NCI-H226 (cell line): ENCODE measurements at regions not wholly inside any gene's neighbourhood (a gene's known extent, or its start where the extent isn't known, plus 50 kb on each side); places are given as distances from the start of the nearest gene placed in this dataset.
"Not testable (repeated sequence)": the region's sequence is repeated elsewhere in the genome, so short reads cannot be mapped to it uniquely, and the experiment has no call there.

ENCODE experiments used
- DNase-seq: peaks from one replicate; pipeline ENCODE4 v3.0.0-alpha.2; 2015

GRCh38 chr5:30581198-30581935, 612.1 kb upstream of the CDH6 start:
- no peak for DNase-seq

GRCh38 chr5:30574761-30575160, 618.7 kb upstream of the CDH6 start:
- peak; percentile 41 for DNase-seq

GRCh38 chr5:30572279-30572678, 621.2 kb upstream of the CDH6 start:
- peak; percentile 60 for DNase-seq

- no peak for DNase-seq
Observed at GRCh38 chr5:30561771-30562170, 631.7 kb upstream of the CDH6 start.

- DNase-seq, result no peak
Observed at GRCh38 chr5:30551618-30552017, 641.9 kb upstream of the CDH6 start.

GRCh38 chr5:30548580-30549305, 644.7 kb upstream of the CDH6 start:
- DNase-seq, result no peak

- no peak for DNase-seq
Observed at GRCh38 chr5:30540150-30540549, 653.3 kb upstream of the CDH6 start.

GRCh38 chr5:30539004-30539634, 654.4 kb upstream of the CDH6 start:
- DNase-seq, result peak; percentile 72

GRCh38 chr5:30525353-30525752, 668.1 kb upstream of the CDH6 start:
- no peak for DNase-seq

GRCh38 chr5:30524428-30524827, 669.1 kb upstream of the CDH6 start:
- no peak for DNase-seq

- no peak for DNase-seq
Observed at GRCh38 chr5:30523061-30523460, 670.4 kb upstream of the CDH6 start.

- peak; percentile 54 for DNase-seq
Observed at GRCh38 chr5:30505014-30505886, 688.2 kb upstream of the CDH6 start.

- peak; percentile 73 for DNase-seq
Observed at GRCh38 chr5:30502277-30502676, 691.2 kb upstream of the CDH6 start.

- no peak for DNase-seq
Observed at GRCh38 chr5:30501065-30501464, 692.4 kb upstream of the CDH6 start.

- DNase-seq, result no peak
Observed at GRCh38 chr5:30500513-30500912, 693.0 kb upstream of the CDH6 start.

GRCh38 chr5:30499402-30499801, 694.1 kb upstream of the CDH6 start:
- no peak for DNase-seq

- DNase-seq, result no peak
Observed at GRCh38 chr5:30498972-30499371, 694.5 kb upstream of the CDH6 start.

GRCh38 chr5:30498509-30498908, 695.0 kb upstream of the CDH6 start:
- not testable (repeated sequence) for DNase-seq

- not testable (repeated sequence) for DNase-seq
Observed at GRCh38 chr5:30494113-30494512, 699.4 kb upstream of the CDH6 start.

- DNase-seq, result no peak
Observed at GRCh38 chr5:30479104-30479503, 714.4 kb upstream of the CDH6 start.

GRCh38 chr5:30475429-30475828, 718.1 kb upstream of the CDH6 start:
- DNase-seq, result no peak

- no peak for DNase-seq
Observed at GRCh38 chr5:30469691-30470090, 723.8 kb upstream of the CDH6 start.

- no peak for DNase-seq
Observed at GRCh38 chr5:30458681-30459080, 734.8 kb upstream of the CDH6 start.
